GM19324 (cell line): ENCODE measurements at regions not wholly inside any gene's neighbourhood (a gene's known extent, or its start where the extent isn't known, plus 50 kb on each side); places are given as distances from the start of the nearest gene placed in this dataset.

Experiments used
- ATAC-seq: cut with Tn5 transposase; IDR thresholded peaks from one replicate; pipeline ENCODE4 v1.9.1; 2021; ENCODE audit warnings: mild to moderate bottlenecking, moderate library complexity; ENCODE audit not compliant: unreplicated experiment, low FRiP score

DNA sequence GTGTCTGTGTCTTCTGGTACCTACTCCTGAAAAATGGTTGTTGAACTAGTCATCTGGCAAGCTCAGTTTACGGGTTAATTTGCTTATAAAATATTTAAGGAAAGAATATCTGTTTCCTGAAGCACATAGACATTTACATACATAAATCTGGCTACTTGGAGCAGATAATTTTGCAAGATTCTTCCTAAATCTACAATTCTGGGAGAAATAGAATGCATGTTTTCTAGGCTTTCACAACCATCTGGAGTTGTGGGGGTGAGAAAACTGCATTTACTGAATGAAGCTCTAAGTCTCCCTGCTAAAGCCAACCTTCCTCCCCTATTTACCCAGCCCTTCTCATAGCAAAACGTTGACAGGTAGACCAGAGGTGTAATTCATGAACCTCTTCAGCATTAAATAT, 393.7 kb upstream of the ARGLU1 start:
- no peak for ATAC-seq

- ATAC-seq: no peak
Observed at GRCh38 chr13:106961216-106961615, 393.3 kb upstream of the ARGLU1 start.

GRCh38 chr13:106958621-106959048, 390.7 kb upstream of the ARGLU1 start:
- no peak for ATAC-seq

DNA sequence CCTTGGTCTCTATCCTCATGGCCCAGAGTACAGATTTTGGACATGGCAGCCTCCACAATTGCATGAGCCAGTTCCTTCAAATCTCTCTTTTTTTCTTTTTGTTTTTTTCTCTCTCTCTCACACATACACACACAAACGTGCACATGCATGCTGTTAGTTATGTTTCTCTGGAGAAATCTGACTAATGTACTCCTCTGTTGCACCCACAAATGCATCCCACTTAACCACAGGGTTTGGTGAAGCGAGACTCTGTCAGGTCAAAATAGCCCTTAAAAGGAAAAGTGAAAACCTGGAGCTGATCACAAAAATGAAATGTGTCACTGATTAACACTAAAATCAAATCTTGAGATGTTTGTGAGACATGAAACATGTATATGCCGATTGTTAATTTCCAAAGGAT, 374.6 kb upstream of the ARGLU1 start:
- ATAC-seq: no peak

DNA sequence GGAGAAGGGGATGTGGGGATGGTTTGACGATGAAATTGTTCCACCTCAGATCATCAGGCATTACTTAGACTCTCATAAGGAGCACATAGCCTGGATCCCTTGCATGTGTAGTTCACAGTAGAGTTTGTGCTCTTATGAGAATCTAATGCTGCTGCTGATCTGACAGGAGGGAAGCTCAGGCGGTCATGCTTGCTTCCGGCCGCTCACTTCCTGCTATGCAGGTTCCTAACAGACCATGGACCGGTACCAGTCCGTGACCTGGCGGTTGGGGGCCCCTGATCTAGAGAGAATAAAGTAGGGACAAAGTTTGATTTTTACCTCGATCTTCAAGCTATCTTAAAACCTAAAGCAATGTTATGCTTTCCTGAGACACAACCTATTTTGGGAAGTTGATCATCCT, 373.8 kb upstream of the ARGLU1 start:
- no peak for ATAC-seq

- ATAC-seq: no peak
Observed at GRCh38 chr13:106927421-106927820, 359.5 kb upstream of the ARGLU1 start.

DNA sequence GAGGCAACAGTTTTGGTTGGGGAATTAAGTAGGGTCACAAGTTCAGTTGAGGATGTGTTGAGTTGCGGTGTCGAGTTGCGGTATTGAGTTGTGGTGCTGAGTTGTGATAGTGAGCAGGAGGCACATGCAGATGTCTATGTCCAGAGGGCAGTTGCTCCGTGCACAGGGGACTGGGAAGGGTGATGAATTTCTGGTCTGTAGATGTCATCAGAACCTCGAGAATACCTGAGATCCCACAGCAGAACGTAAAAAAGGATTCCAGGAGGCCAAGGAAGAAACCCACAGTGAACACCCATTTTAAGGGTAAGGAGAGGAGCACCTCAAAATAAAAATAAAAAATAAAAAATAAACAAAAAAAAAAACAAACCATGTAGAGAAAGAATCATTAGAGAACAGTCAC, 354.4 kb upstream of the ARGLU1 start:
- no peak for ATAC-seq

DNA sequence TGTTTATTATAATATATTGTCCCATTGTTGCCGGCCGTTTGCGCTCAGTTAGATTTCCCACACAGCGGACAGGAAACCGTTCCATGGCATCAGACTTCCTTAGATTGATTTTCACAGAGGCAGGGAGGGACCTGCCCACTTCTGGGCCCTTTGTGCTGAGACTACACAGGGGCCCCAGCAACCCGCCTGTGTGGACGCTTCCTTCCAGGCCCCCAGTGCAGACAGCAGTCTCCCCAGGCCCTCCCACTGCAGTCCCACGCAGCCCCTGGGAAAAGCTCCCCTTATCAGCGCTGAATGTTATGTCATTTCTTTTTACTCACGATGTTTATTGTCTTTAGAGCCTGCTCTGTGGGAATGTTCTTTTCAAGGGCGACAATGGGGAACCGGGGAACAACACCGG, 351.7 kb upstream of the ARGLU1 start:
- no peak for ATAC-seq

- no peak for ATAC-seq
Observed at GRCh38 chr13:106919133-106919532, 351.2 kb upstream of the ARGLU1 start.

- no peak for ATAC-seq
Observed at GRCh38 chr13:106918557-106918860, 350.6 kb upstream of the ARGLU1 start.

DNA sequence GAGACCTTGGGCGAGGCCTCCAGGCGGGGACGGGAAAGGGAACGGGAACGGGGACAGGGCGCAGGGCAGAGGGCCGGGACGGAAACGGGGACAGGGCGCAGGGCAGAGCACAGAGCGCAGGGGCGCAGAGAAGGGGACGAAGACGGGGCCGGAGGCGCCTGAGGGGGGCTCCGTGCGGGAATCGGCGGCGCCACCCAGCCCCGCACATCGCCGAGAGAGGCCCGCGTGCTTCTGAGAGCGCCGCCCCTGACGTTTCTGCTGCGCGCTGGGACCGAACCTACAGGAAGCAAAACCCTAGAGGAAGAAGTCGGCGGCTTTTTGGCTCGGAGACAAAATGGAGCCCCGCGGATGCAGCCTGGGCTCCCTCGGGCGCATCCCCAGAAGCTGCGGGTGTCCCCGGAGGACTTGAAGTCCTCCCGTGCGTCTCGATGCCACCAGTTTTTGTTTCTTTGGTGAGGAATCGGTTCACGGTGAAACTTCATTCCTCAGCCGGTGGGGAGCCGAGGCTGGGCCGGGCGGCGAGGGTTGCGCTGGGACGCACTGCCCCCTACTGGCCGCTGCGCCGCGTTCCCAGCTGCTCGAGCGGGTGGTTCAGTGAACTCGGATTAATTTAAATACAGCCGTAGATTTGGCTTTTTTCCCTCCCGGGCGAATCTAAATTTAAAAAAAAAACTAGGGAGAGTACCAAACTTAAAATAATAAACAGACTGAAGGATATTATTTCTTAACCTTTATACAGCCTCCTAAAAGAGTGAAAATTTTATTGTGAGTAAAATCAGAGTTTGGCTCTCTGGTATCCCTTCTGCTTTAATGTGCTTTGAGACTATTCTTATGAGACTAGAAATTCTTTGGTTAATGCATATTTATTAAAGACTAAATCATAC, 350.0 kb upstream of the ARGLU1 start:
- ATAC-seq: peak; percentile 97

DNA sequence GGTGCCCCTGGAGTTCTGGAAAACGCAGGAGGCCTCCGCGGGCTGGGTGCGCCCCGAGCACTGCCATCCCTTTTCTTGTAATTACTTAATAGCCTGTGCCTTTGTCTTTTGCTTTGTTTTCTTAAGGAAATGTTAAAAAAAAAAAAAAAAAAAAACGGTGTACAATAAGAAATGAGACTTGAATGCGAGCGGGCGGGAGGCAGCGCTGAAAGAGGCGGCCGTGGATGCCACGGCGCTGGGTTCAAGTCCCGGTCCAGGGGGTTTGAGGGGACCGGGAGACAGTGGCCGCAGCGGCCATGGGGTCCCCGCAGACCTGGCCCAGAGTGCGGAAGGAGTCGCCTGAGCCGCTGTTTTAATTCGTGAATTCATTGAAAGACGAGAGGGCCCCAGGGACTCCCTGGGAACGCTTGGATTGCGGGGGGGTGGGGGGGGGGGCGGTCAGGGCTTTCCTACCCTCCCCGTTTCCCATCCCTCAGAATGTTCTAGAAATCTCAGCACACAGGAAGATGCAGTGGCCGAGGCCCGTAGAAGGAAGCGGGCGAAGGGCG, 349.2 kb upstream of the ARGLU1 start:
- no peak for ATAC-seq

DNA sequence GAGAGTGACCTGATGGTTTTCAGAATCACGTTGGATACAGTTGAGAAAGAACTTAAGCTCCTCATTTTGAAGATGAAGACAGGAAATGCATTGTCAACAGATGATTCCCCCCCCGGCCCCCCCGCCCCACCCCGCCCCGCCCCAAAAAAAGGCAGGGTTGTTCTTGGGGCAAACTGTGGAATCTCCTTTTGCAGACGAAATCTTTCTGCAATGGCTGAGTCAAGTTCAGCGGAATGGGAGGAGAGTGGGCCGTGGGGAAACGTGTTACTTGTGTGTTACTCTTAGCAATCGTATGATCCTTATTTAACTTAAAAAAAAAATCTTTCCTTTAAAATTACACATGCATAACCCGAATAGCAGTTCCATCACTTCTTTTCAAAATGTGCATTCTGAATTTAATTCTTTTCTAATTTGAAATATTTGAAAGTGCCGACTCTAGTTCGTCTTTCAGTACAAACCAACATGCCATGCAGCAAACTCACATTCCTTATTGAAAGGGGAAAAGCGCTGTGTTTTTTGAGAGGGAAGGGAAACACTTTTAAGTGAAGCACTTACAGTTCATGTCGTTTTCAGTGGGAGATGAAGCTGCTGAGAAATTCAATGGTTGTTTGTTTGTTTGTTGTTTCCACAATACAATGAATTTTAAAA, 348.5 kb upstream of the ARGLU1 start:
- ATAC-seq: no peak

DNA sequence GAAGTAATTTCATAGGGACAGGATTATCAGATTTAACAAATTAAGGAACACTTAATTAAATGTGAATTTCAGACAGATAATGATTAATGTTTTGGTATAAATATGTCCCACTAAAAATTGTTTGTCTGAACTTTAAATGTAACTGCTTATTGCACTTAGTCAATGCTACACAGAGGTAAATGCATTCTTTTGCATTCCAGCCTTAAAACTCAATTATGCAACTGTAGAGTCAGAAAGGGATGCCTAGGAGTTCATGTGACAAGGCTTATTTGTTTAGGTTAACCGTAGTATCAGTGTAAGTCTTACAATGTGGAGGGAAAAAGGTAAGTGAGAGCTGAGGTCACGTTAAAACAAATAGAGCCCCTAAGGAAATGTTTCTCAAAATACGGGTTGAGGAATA, 347.2 kb upstream of the ARGLU1 start:
- ATAC-seq: no peak

DNA sequence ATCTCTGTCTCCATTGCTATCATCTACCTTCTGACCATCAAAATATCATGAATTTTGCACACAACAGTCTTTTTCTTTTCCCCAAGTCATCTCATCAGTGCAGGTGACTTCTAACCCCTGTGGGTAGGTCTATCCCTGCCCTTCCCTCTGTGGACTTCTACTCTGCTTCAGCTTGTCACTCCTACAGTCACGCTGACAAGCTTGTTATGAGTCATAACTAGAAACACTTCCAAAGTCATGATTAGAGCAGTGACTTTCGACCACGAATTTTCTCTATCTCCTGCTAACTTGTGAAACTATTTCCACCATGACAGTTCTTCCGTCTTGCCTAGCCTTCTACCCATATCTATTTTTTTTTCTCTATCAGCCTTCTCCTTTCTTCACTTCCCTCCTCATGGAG, 343.7 kb upstream of the ARGLU1 start:
- no peak for ATAC-seq

- ATAC-seq: no peak
Observed at GRCh38 chr13:106911020-106911419, 343.1 kb upstream of the ARGLU1 start.

DNA sequence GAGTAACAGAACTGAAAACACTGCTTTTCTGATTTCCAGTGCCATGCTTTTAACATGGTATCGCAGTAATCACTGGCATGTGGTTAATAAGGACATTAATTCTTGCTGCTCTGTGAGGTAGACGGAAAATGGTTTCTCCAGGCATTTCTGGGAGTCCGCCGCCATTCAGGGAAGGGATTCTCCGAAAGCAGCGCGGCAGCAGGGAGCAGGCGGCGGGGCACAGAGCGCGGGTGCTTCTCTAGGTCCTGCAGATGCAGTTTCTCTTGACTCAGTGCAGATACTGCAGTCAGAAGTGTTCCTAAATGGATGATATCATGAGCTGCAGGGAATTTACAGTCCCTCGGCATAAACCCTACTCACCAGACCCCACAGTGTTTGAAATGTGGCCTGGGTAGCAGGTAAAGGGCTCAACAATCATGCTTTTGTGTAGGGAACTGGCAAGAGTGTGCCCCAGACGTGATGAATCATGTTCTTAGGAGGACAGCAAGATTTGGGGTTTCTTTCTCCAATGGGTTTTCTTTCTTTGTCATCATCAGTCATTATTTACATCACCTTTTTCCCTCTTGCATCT, 338.6 kb upstream of the ARGLU1 start:
- ATAC-seq: no peak

DNA sequence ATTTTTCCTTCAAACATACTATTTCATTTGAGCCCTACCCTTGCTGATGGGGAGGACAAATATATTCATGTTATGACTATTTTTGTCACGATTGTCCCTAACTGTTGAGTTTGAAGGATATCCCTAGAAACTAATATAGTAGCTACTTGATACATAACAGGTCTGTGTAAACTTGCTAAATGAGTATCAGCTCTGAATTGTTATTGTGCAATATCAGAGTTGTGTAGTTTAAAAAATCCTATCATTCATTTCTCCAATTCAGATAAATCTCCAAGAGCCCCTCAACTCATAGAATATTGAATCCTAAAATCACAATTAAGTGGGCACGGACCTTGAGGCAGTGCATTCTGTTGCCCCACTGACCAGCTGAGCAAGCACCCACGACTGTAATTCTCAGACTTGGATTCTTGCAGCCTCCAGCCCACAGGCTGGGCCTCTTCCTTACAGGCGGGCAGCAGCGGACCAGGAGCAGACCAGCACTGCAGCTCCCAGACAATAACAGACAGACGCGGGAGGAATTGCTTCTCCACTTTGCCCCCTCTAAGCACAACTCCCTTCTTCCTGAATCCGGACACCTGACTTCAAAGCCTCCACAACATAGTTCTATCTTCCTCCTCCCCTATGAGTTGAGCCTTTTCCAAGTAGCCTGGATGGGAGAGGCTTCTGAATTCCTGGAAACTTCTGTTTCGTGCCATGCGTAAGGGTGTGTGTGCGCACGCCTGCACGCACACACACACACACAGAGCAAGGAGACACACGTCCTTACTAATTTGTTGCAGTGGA, 337.6 kb upstream of the ARGLU1 start:
- no peak for ATAC-seq

DNA sequence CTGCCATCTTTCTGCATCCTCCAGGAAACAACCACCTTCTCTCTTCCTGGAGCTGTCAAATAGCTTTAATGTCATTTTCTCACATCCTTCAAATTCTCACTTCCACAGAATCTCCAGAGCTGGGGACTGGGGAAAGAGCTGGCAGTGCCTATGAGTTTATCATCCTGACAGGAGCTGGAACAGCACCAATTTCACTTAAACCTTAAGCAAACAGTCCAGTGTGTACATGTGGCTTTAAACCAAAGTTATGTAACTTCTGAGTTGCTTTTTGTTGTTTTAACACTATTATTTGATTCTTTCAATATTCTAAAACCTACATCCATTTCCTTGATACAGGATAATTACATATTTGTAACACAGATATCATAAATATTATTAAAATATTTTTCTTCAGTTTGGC, 331.5 kb upstream of the ARGLU1 start:
- no peak for ATAC-seq

DNA sequence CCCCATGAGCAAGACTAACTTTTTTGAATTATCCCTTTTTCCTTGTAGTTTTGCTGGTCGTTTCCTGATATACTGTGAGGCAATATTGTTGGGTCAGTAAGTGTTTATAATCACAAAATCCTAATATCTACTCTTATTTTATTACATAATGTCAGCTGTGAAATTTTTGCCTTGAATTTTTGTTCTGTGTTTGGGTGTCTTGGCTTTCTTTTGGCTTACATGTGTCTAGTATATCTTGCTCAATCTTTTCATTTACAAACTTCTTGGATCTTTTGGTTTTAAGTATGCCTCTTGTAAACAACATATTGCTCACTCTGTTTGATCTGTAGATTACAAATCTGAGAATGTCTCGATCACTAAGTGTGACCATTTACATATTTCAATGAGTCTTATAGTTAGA, 330.3 kb upstream of the ARGLU1 start:
- no peak for ATAC-seq

GRCh38 chr13:106888148-106888547, 320.2 kb upstream of the ARGLU1 start:
- no peak for ATAC-seq
